IMR-90 (cell line): ENCODE measurements at regions not wholly inside any gene's neighbourhood (a gene's known extent, or its start where the extent isn't known, plus 50 kb on each side); places are given as distances from the start of the nearest gene placed in this dataset.

Experiments
- ATAC-seq: fragments of 200-7000 bp; cut with Tn5 transposase; 2 replicates; pipeline ENCODE4 v1.9.1; 2020; ENCODE audit warnings: low read depth, mild to moderate bottlenecking, moderate library complexity
- BruUV-seq: library from RNA; stranded (reverse); fragments of 400-500 nt; replicated peaks from 2 replicates; lab custom pipeline; 2021; lab: Mats Ljungman, UMichigan
- CTCF ChIA-PET: fragments of 300-600 bp; formaldehyde crosslinking; extraction: SDS; loops from one replicate; lab custom pipeline; 2021; ENCODE audit warnings: antibody characterized with exemption; lab: Yijun Ruan, JAX
- POLR2A ChIA-PET: fragments of 300-600 bp; sonication (Branson Sonifier 250); formaldehyde crosslinking; loops from one replicate; lab custom pipeline; 2022; ENCODE audit warnings: antibody characterized with exemption; ENCODE audit not compliant: unreplicated experiment; lab: Charles Lee
- DNase-seq: peaks from one replicate; pipeline ENCODE4 v3.0.0; 2013
- H2AFZ ChIP-seq: replicated peaks from 2 replicates; pipeline ENCODE3; 2013; ENCODE audit warnings: low read length, mild to moderate bottlenecking; ENCODE audit not compliant: poor library complexity
- H2AK5ac ChIP-seq: 2 replicates; pipeline ENCODE4 v1.6.1; 2013; ENCODE audit warnings: low read depth, low read length, inconsistent platforms
- H2AK9ac ChIP-seq: replicated peaks from 2 replicates; pipeline ENCODE3; 2013; ENCODE audit warnings: mild to moderate bottlenecking, low read depth, low read length, moderate library complexity; ENCODE audit not compliant: poor library complexity
- H2BK120ac ChIP-seq: 2 replicates; pipeline ENCODE4 v1.6.1; 2013; ENCODE audit warnings: low read depth, low read length, inconsistent platforms
- H2BK15ac ChIP-seq: 3 replicates; pipeline ENCODE4 v1.6.1; 2013; ENCODE audit warnings: low read depth, low read length, inconsistent platforms
- H2BK20ac ChIP-seq: 2 replicates; pipeline ENCODE4 v1.6.1; 2013; ENCODE audit warnings: low read depth, mild to moderate bottlenecking, inconsistent platforms, low read length, moderate library complexity
- H2BK5ac ChIP-seq: 2 replicates; pipeline ENCODE4 v1.6.1; 2013; ENCODE audit warnings: mild to moderate bottlenecking, low read depth, low read length, inconsistent platforms; ENCODE audit not compliant: poor library complexity, severe bottlenecking
- H3K14ac ChIP-seq: replicated peaks from 2 replicates; pipeline ENCODE4 v1.6.1; 2013; ENCODE audit warnings: low read depth, low read length, inconsistent platforms
- H3K18ac ChIP-seq: 2 replicates; pipeline ENCODE4 v1.6.1; 2013; ENCODE audit warnings: low read depth, low read length, control low read depth
- H3K23ac ChIP-seq: 2 replicates; pipeline ENCODE4 v1.6.1; 2013; ENCODE audit warnings: low read depth, low read length, inconsistent platforms
- H3K27ac ChIP-seq: 2 replicates; pipeline ENCODE4 v1.5.1; 2013; ENCODE audit warnings: mild to moderate bottlenecking, control low read depth, low read length; ENCODE audit not compliant: insufficient read depth
- H3K27me3 ChIP-seq: 2 replicates; pipeline ENCODE4 v1.6.1; 2013; ENCODE audit warnings: low read length; ENCODE audit not compliant: control insufficient read depth, insufficient read depth
- H3K36me3 ChIP-seq: 2 replicates; pipeline ENCODE4 v1.6.1; 2013; ENCODE audit warnings: low read length, mixed read lengths; ENCODE audit not compliant: control insufficient read depth, insufficient read depth
- H3K4ac ChIP-seq: 2 replicates; pipeline ENCODE4 v1.6.1; 2013; ENCODE audit warnings: low read depth, low read length, inconsistent platforms
- H3K4me1 ChIP-seq: 2 replicates; pipeline ENCODE4 v1.6.1; 2013; ENCODE audit warnings: low read length, mixed read lengths; ENCODE audit not compliant: control insufficient read depth, insufficient read depth
- H3K4me2 ChIP-seq: 2 replicates; pipeline ENCODE4 v1.6.1; 2013; ENCODE audit warnings: low read depth, mild to moderate bottlenecking, control low read depth, low read length, moderate library complexity
- H3K4me3 ChIP-seq: 2 replicates; pipeline ENCODE4 v1.5.1; 2013; ENCODE audit warnings: low read depth, mild to moderate bottlenecking, control low read depth, low read length, moderate library complexity; ENCODE audit not compliant: insufficient read depth
- H3K56ac ChIP-seq: 2 replicates; pipeline ENCODE4 v1.6.1; 2013; ENCODE audit warnings: low read length, inconsistent platforms; ENCODE audit not compliant: insufficient read depth; ENCODE audit errors: extremely low read depth
- H3K79me1 ChIP-seq, 2 experiments: 2 replicates each; pipeline ENCODE4 v1.6.1; 2013; ENCODE audit warnings: low read length in 2 of 2, inconsistent platforms in 1 of 2, low read depth in 1 of 2
- H3K9ac ChIP-seq: 2 replicates; pipeline ENCODE4 v1.6.1; 2013; ENCODE audit warnings: low read depth, low read length, control low read depth
- H3K9me1 ChIP-seq: 2 replicates; pipeline ENCODE4 v1.6.1; 2013; ENCODE audit warnings: low read length, inconsistent platforms; ENCODE audit not compliant: insufficient read depth
- H3K9me3 ChIP-seq: 2 replicates; pipeline ENCODE4 v1.6.1; 2013; ENCODE audit warnings: low read length; ENCODE audit not compliant: control insufficient read depth, insufficient read depth
- H4K20me1 ChIP-seq: 2 replicates; pipeline ENCODE4 v1.6.1; 2013; ENCODE audit warnings: low read length, inconsistent platforms; ENCODE audit not compliant: insufficient read depth
- H4K5ac ChIP-seq: 2 replicates; pipeline ENCODE4 v1.6.1; 2013; ENCODE audit warnings: mild to moderate bottlenecking, low read depth, low read length, control low read depth
- H4K8ac ChIP-seq, 2 experiments: 2 replicates each; pipeline ENCODE4 v1.6.1; 2013; ENCODE audit warnings: low read depth in 2 of 2, low read length in 2 of 2, control low read depth in 1 of 2, inconsistent platforms in 1 of 2
- H4K91ac ChIP-seq: 2 replicates; pipeline ENCODE4 v1.6.1; 2013; ENCODE audit warnings: low read depth, low read length, inconsistent platforms; ENCODE audit not compliant: insufficient read depth
- BHLHE40 ChIP-seq: fragments of 150-350 bp; IDR thresholded peaks from 2 replicates; pipeline ENCODE4 v1.6.1; 2016; ENCODE audit warnings: mild to moderate bottlenecking, low read depth, low read length
- MAZ ChIP-seq: IDR thresholded peaks from 2 replicates; pipeline ENCODE4 v1.6.1; 2012; ENCODE audit warnings: low read depth, mild to moderate bottlenecking, low read length, improper control_type of control experiment, moderate library complexity, borderline replicate concordance
- MXI1 ChIP-seq: IDR thresholded peaks from 2 replicates; pipeline ENCODE4 v1.6.1; 2012; ENCODE audit warnings: low read depth, mild to moderate bottlenecking, low read length, moderate library complexity, borderline replicate concordance
- NFE2L2 ChIP-seq: fragments of 150-350 bp; IDR thresholded peaks from 2 replicates; pipeline ENCODE4 v1.6.1; 2016; ENCODE audit warnings: low read depth, mild to moderate bottlenecking, low read length
- RAD21 ChIP-seq: IDR thresholded peaks from 2 replicates; pipeline ENCODE4 v1.6.1; 2012; ENCODE audit warnings: low read length, improper control_type of control experiment
- RFX5 ChIP-seq: IDR thresholded peaks from 2 replicates; pipeline ENCODE4 v1.8.0; 2012; ENCODE audit warnings: low read depth, mild to moderate bottlenecking, low read length, moderate library complexity
- WGBS, 2 experiments: methylation state at CpG; one replicate each; pipeline versions ENCODE4 v1.1.5 to v1.1.7; 2013; ENCODE audit warnings: missing lambda C conversion rate in 2 of 2; ENCODE audit not compliant: insufficient read length in 1 of 2; ENCODE audit errors: extremely low coverage in 2 of 2; 5-methylcytosine and 5-hydroxymethylcytosine counted together
- dilution Hi-C: fragments of 300-500 bp; cut with HindIII; formaldehyde crosslinking; loops from one replicate; pipeline ENCODE4 v1.14.3; 2018; ENCODE audit warnings: low sequenced_read_pairs; ENCODE audit not compliant: unreplicated experiment
- in situ Hi-C: fragments of 300-500 bp; cut with MboI; formaldehyde crosslinking; loops from 3 replicates; pipeline ENCODE4 v1.14.3; 2019; ENCODE audit warnings: low sequenced_read_pairs, inconsistent platforms, mixed read lengths
- intact Hi-C: fragments of 100-400 bp; cut with micrococcal nuclease; formaldehyde crosslinking; loops from 2 replicates; pipeline ENCODE4 v1.10.0; 2022
- TF ChIP-seq, protein P1 (sequence below): fragments of 150-350 bp; IDR thresholded peaks from 2 replicates; pipeline ENCODE4 v1.6.1; 2017; ENCODE audit warnings: mild to moderate bottlenecking, antibody characterized with exemption, low read length, low read depth

DNA sequence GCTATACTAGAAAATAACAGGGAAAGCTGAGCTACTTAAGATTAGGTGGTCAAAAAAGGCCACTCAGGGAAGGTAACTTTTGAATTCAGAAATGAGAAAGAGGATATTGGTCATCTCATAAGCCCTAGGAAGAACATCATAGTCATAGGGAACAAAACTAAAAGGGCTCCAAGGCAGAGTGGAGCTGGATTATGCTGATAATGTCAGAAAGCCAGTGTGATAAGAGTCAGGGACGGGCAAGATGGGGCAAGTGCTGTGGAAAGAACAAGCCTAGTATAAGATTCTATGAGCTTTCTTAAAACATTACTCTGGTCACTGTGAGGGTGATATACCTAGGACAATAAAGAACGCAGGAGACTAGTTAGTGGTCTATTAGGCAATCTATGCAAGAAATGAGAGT is 106.6 kb downstream of the DUSP10 start:
- H4K8ac ChIP-seq = no peak overlapping the region
- no CpG with 5 or more reads among the region's 2 CpGs for WGBS, 2 experiments
- dilution Hi-C loops = no loop called here
- no peaks in the 10 kb centered on the region for H3K36me3 ChIP-seq
- no peak overlapping the region for H2AK9ac ChIP-seq
- H4K91ac ChIP-seq = no peak overlapping the region
- no peak overlapping the region for H2BK20ac ChIP-seq
- TF ChIP-seq NFE2L2 (no peak), BHLHE40 (no peak), RAD21 (no peak), RFX5 (no peak), MAZ (no peak), MXI1 (no peak)
- TF ChIP-seq, protein P1, sequence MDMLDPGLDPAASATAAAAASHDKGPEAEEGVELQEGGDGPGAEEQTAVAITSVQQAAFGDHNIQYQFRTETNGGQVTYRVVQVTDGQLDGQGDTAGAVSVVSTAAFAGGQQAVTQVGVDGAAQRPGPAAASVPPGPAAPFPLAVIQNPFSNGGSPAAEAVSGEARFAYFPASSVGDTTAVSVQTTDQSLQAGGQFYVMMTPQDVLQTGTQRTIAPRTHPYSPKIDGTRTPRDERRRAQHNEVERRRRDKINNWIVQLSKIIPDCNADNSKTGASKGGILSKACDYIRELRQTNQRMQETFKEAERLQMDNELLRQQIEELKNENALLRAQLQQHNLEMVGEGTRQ = no peak
- no peak overlapping the region for H2BK5ac ChIP-seq
- H3K9me1 ChIP-seq = no peaks in the 10 kb centered on the region
- H3K56ac ChIP-seq = no peak overlapping the region
- no peak overlapping the region for H3K23ac ChIP-seq
- H3K9me3 ChIP-seq = no peaks in the 10 kb centered on the region
- no peaks in the 10 kb centered on the region for H3K27me3 ChIP-seq
- no peak overlapping the region for H3K4ac ChIP-seq
- in situ Hi-C loops = no loop called here
- no peaks in the 10 kb centered on the region for H4K20me1 ChIP-seq
- H3K4me1 ChIP-seq = no peaks in the 10 kb centered on the region
- H3K14ac ChIP-seq = no peak overlapping the region
- DNase-seq (no peak), ATAC-seq (no peak)
- ChIA-PET CTCF (no interaction called here), POLR2A (no interaction called here)
- no peak overlapping the region for H3K9ac ChIP-seq
- H2BK15ac ChIP-seq = no peak overlapping the region
- no peak overlapping the region for H3K27ac ChIP-seq
- no peak overlapping the region for H4K5ac ChIP-seq
- H2AK5ac ChIP-seq = no peak overlapping the region
- no peaks in the 10 kb centered on the region for H3K79me1 ChIP-seq
- H3K18ac ChIP-seq = no peak overlapping the region
- no peak overlapping the region for H3K4me3 ChIP-seq
- no peak overlapping the region for H2AFZ ChIP-seq
- intact Hi-C loops = no loop called here
- BruUV-seq = no TSS peak
- H3K4me2 ChIP-seq = no peak overlapping the region
- H2BK120ac ChIP-seq = no peak overlapping the region
